SK-N-SH (cell line): ENCODE measurements at regions not wholly inside any gene's neighbourhood (a gene's known extent, or its start where the extent isn't known, plus 50 kb on each side); places are given as distances from the start of the nearest gene placed in this dataset.

Source experiments
- CTCF ChIP-seq: fragments of 200-600 bp; sonication (generic); IDR thresholded peaks from 2 replicates; pipeline ENCODE4 v1.6.1; 2017; ENCODE audit warnings: antibody characterized with exemption, mild to moderate bottlenecking, moderate library complexity
- MAX ChIP-seq: IDR thresholded peaks from 2 replicates; pipeline ENCODE4 v1.4.0; 2012; ENCODE audit warnings: low read depth
- RAD21 ChIP-seq: IDR thresholded peaks from 2 replicates; pipeline ENCODE4 v1.6.1; 2012; ENCODE audit warnings: mild to moderate bottlenecking, low read length
- SIN3A ChIP-seq: IDR thresholded peaks from 2 replicates; pipeline ENCODE4 v1.6.1; 2012; ENCODE audit warnings: low read depth, mild to moderate bottlenecking, low read length, moderate library complexity, borderline replicate concordance
- USF2 ChIP-seq: fragments of 150-350 bp; IDR thresholded peaks from 2 replicates; pipeline ENCODE4 v1.6.1; 2017; ENCODE audit warnings: antibody characterized with exemption, low read length, low read depth, borderline replicate concordance
- ZBTB33 ChIP-seq: IDR thresholded peaks from 2 replicates; pipeline ENCODE4 v1.4.0; 2012; ENCODE audit warnings: low read depth, borderline replicate concordance

GRCh38 chr17:22267019-22267418 lies 574.7 kb downstream of the KCNJ18 start:
- TF ChIP-seq CTCF (no peak), USF2 (no peak), MAX (no peak), RAD21 (no peak), ZBTB33 (no peak), SIN3A (no peak)
